ENCODE measurements at regions not wholly inside any gene's neighbourhood (a gene's known extent, or its start where the extent isn't known, plus 50 kb on each side); places are given as distances from the start of the nearest gene placed in this dataset.
"Not testable (repeated sequence)": the region's sequence is repeated elsewhere in the genome, so short reads cannot be mapped to it uniquely, and the experiment has no call there.

DNA sequence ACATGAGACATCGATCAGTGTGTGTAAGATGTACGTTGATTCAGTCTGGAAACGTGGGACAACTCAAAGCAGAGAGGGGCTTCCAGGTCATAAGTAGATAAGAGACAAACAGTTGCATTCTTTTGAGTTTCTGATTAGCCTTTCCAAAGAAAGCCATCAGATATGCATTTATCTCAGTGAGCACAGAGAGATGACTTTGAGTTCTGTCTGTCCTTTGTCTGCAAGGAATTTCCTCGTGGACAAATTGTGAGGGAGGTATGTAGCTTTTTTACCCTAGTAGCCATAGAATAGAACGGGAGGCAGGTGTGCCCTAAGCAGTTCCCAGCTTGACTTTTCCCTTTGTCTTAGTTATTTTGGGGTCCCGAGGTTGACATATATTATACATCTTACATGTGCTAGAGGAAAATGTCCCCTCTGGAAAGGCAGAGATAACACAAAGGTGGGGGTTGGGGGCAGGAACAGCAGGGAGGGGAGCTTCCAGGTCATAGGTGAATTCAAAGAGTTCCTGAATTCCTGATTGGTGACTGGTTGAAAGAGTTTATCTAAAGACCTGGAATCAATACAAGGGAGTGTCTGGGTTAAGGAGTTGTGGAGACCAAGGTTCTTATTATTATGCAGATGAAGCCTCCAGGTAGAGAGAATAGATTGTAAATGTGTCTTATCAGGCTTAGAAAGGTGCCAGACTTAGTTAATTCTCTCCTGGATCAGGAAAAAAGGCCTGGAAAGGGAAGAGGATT lies 237.0 kb downstream of the NFATC2 start:
- no peak for DNase-seq (ENCODE audit: low read depth)

DNA sequence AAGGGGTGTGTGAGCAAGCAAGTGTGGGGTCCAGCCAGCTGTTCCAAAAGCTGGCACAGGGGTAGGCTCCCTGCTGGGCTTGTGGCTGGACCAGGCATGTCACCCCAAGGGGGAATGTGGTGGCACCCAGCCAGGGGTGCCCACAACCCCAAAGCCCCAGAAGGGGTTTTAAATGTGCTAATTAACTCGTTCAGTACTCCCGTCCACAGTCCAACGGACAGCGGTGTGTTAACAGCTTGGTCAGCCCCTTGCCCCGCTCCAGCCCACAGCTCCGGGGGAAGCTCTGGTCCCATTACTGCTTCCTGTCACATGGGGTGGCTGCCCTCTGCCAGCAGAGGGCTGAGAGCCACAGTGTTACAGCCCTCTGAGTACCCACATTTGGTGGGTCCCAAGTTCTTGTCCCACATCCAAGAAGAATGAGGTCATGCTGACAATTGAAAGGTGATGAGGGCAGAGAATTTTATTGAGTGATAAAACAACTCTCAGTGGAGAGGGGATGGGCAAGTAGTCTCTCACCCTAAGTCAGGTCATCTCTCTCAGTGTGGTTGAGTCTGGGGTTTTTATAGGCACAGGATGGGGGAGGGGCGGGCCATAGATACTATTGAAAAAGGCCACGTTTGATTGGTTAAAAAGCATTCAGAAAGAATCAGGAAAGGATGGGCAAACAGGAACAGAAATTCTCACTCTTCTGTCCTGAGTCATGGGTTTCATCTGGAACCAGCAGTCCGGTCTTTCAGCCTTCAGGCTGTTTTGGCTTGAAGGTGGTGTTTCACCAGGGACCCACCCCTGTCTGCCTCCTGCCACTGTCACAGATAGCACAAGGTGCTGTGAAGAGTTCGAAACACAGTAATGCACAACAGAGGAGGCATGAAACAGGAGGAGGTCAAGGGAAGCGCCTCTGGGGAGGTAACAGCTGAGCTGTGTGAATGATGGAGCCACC lies 238.5 kb downstream of the NFATC2 start:
- no peak for DNase-seq (ENCODE audit: low read depth)

DNA sequence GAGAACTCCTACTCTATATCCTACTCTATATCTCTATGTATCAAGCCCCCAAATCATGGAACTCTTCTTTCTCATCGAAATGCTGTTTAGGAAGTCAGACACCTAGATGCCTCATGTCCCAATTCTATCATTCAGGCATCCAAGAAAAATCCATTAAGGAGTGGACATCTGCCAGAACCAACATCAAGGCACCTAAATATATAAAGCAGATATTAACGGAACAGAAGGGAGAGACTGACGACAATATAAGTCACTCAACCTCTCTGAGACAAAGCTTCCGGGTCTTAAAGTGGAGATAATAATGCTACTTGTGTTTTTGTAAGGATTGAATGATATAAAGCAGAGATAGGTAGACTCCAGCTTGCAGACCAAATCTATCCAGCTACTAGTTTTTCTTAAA lies 241.5 kb downstream of the NFATC2 start:
- DNase-seq (ENCODE audit: low read depth), result no peak

DNA sequence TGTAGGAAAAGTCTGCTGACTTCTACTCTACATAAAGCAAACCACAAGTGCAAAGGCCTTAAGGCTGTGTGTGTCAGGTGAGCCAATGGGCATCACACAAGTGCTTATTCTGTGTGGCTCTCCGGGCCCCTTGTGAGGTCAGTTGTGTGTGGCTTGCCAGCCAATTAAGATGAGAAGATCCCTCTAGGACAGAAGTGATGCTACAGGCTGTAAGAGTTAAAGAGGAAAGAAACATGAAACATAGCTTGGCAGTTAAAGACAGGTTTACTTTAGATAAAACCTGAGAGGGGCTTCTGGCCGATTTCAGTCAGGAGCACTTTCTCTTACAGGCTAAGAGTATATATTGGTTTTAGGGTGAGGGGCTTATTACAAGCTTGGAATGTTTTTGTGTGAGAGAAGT lies 242.4 kb downstream of the NFATC2 start:
- DNase-seq (ENCODE audit: low read depth), result no peak

DNA sequence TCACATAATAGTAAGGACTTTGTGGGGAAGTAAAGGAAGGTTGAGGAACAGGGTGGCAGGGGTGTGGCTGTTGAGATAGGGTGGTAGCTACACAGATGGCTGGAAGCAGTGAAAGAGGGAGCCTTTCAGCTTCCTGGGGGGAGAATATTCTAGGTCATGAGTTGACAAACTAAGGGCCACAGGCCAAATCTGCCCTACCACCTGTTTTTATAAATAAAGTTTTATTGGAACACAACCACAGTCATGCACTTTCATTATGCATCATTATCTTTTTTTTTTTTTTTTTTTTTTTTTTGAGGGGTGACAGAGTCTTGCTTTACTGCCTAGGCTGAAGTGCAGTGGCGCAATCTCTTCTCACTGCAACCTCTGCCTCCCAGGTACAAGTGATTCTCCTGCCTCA lies 243.1 kb downstream of the NFATC2 start:
- DNase-seq (ENCODE audit: low read depth), result no peak

DNA sequence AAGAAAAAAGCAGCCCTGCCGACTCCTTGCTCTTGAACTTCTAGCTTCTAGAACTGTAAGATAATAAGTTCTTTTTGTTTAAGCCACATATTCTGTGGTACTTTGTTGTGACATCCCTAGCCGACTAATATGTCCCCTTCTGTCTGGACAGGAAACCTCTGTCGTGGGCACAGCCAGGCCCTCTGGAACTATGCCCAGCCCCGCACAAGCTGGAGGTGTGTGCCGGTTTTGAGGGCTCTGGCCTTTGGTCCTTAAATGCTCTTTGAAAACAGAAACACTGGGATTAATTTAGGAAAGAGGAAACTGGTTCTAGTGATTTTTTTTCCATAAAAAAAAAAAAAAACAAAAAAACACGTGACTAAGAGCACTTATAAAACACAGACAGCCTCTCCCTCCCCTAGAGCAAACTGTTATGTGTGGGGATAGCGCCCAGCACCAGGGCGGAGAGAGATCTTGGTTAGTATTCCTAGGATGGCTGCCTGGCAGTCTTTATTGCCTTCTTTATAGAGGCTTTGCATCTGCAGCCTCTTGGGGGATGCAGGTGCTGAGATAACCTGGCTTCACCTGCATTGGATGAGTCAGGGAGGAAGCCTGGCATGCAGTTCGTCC lies 244.3 kb downstream of the NFATC2 start:
- DNase-seq (ENCODE audit: low read depth), result no peak

DNA sequence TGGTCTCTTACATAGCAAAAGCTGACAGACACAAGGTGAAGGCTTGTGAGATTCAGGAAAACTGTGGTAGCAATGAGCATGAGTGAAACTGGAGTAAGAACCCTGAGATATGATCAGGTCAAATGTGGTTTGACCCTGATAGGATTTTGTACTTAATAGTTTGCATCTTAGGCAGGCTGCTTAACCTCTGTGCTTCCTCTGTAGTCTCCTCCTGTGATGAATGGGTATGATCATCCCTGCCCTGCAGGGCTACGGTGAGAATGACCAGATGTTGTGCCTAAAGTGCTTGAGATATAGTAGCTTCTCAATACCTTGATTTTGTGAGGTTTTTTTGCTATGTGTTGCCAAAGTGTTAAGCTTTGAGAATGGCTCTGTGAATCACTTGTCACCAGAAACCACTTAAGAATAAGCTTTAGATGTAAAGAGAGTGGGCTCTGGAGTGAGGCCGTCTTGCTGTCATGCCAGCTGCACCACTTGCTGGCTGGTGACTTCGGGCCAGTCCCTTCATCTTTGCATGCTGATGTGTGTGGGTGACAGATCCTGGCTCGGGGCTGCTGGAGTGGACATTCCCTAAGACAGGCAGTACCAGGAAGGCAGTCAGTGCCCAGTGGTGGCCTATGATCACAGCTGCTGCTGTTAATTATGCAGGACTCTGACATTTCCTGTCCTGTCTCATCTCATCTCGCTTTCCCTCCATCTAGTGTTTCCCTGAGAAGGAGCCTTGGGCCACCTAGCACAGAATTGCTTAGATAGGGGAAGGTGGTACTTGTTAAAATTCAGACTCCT lies 254.7 kb downstream of the NFATC2 start:
- DNase-seq (ENCODE audit: low read depth), result no peak

DNA sequence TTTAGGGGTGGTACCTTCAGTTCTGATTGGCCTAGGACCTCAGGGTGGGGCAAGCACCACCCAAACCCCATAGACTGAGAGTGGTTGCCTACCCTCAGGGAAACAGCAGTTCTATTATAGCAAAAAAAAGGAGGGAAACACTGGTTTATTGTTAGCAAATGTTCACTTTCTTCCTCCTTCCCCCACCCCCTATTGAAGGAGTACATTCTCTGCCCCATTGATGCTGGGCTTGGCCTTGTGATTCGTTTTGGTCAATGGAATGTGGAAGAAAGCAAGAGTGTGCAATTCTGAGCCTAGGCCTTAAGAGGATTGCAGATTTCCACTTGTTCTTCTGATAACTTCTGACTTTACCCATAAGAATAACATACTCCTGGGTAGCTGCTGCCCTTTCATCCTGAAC lies 255.8 kb downstream of the NFATC2 start:
- no peak for DNase-seq (ENCODE audit: low read depth)

DNA sequence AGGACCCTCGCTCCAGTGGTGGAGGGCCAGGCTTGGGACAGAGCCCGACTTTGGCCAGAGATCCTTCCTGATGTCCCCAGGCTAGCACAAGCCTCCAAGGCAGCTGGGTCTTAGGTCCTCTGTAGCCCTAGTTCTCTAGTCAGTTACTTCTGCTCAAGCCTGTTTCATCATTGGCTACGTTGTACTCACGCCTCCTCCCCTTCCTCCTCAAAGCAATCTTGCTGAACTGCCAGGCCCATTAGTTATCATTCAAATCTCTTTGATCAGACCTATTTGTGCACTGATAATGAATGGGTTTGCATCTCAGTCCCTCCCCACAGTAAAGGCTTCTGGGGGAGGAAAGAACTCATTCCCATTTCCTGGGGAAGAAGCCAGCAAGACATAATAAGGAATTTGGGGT lies 256.8 kb downstream of the NFATC2 start:
- DNase-seq (ENCODE audit: low read depth), result no peak

DNA sequence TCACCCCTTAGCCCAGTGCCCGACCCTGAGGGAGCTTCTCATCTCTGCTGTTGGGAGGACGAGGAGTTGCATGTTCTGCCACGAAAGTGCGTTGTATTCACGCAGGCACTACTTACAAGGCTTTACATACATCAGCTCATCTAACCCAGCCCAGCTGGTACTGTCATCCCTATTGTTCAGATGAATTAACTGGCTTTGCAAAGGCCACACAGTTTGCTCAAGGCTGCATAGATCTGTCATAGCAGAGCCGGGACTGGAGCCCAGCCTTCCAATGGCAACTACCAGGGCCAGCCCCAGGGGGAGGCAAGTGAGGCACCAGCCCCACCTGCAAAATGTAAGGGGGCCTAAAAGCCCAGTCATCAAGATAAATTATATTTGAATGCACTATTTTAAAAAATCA lies 257.6 kb downstream of the NFATC2 start:
- DNase-seq (ENCODE audit: low read depth), result no peak

DNA sequence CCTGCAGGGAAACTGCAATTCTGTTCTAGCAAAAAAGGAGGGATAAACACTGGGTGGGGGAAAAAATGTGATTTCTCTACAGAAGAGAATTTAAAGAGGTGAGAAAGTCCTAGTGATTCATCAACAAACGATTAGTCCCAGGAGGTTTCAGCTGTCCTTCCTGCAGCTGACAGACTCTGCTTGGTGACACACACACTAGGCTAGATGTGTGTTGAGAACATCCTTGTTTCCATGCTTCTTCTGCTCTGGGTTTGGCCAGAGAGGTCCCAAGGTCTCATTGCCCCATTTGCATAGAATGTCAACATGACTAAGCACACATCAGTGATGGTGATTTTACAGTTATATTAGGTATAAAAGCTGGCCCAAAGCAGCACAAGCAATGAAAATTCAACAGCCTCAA lies 258.3 kb downstream of the NFATC2 start:
- peak; percentile 26 for DNase-seq (ENCODE audit: low read depth)

DNA sequence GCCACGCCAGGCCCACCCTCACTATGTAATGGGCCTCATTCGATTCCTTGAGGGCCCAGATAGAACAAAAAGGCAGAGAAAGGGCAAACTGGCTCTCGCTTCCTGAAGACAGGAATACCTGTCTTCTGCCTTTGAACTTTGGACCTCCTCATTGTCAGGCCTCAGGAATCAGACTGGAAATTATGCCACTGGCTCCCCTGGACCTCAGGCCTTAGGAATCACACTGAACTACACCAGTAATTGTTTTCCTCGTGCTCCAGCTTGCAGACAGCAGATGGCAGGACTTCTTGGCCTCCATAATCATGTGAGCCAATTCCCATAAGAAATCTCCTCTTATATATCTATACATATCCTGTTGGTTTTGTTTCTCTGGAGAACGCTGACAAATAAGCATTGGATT lies 258.6 kb upstream of the KCNG1 start:
- no peak for DNase-seq (ENCODE audit: low read depth)

DNA sequence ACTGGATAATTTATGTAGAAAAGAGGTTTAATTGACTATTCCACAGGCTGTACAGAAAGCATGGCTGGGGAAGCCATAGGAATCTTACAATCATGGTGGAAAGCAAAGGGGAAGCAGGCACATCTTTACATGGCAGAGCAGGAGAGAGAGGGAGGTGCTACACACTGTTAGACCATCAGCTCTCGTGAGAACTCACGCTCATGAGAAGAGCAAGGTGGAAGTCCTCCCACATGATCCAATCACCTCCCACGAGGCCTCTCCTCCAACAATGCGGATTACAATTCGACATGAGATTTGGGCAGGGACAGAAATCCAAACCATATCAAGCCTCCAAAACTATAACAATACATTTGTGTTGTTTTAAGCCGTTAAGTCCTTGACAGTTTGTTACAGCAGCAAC lies 257.1 kb upstream of the KCNG1 start:
- no peak for DNase-seq (ENCODE audit: low read depth)

DNA sequence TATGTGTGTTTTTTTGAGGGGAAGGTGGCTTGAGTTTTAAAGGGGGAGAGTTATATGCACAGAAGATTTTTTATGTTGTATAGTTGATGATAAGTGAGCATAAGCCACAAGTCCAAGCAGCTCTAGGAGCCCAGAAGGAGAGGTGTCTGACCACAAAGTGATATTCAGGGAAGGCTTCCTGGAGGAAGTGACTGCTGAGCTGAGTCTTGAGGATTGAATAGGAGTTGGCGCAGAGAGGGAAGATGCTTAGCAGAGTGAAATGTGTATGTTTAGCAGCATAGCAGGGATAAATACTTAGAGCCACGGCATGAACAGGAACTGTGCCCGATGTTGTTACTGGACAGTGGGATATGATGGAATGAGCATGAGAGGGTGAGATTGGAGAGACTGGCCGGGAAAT lies 255.1 kb upstream of the KCNG1 start:
- no peak for DNase-seq (ENCODE audit: low read depth)

DNA sequence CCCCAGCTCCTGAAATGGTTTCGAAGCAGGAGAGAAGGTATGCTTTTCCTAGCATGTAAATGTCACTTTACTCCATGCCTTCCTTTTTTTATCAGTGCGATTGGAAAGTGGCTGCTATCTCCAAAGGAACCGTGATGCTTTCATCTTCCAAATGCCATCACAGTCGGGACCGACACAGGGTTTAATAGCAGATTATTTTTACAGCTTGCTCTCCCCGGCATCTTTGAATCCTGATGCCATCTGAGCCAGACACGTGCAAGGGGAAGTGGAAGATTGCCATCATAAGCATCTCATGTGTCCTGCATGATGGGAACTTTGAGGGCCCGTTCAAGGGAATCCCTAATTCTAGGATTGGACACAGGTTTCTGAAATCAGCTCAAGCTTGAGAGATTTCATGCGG lies 253.4 kb upstream of the KCNG1 start:
- peak; percentile 27 for DNase-seq (ENCODE audit: low read depth)

DNA sequence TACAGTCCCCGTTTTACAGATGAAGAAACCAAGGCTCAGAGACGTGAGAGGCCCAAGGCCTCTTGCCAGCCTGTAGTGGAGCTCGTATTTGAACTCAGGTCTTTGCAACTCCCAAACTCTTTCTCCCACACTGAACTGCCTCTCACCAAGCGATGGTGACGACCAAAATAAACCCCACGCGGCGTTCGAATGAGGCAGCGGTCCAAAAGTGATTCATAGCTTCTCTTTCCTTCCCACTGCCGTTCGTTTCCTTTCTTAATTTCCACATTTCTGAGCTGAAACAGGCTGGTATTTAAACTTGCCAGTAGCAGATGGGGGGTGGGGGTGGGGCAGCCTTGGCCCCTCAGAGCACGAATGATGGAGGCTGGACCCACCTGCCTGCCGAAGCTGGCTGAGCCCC lies 252.9 kb upstream of the KCNG1 start:
- peak; percentile 80 for DNase-seq (ENCODE audit: low read depth)

DNA sequence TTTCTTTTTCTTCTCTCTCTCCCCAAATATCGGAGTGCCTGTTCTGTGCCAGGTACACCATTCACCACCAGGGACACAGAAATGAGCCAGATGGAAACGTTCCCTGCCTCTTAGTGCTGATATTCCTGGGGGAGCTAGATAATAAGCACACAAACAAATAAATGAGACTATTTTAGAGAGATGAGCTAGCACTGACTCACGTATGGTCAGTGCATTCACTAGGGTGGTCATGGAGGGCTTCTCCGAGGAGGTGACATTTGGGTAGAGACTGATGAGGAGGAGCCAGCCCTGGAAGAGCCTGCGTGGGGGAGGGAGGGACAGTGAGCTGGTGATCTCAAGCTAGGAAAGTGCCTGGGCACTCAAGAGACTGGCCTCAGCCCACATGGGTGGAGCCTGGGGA lies 252.3 kb upstream of the KCNG1 start:
- DNase-seq (ENCODE audit: low read depth), result no peak

DNA sequence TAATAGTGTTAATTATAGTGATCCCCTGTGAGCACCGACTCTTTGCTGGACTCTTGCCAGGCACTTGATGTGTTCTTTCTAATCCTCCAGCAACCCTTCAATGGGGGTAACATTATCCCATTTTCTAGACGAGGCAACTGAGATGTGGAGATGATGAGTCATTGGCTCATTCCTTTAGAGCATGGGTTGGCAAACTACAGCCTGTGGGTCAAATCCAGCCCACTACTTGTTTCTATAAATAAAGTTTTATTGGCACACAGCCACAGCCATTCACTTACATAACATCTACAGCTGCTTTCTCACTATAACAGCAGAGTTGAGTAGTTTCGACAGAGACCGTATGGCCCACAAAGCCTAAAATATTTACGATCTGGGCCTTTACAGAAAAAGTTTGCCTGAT lies 249.5 kb upstream of the KCNG1 start:
- peak; percentile 83 for DNase-seq (ENCODE audit: low read depth)

DNA sequence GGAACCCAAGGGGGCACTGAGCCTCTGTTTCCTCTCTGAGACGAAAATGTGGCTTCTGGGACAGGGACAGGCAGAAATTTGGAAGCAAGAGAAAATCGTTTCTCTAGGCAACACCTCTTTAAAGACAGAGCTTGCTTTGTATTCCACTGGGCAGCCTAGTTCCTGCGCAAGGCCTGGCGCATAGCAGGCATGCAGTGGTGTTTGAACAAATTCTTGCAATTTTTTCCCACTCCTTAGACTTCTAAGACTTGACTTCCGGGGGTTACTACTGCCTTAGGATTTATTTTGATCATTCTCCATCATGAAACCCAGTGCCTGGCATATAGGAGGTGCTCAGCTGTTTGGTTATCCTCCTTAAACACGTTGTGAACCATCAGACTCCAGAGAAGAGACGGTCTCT lies 249.0 kb upstream of the KCNG1 start:
- DNase-seq (ENCODE audit: low read depth), result no peak

DNA sequence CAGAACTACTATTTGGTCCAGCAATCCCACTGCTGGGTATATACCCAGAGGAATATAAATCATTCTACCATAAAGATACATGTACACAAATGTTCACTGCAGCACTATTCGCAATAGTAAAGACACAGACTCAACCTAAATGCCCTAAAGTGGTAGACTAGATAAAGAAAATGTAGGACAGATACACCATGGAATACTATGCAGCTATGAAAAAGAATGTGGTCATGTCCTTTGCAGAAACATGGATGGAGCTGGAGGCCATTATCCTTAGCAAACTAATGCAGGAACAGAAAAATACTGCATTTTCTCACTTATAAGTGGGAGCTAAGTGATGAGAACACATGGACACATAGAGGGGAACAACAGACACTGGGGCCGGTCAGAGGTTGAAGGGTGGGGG lies 248.4 kb upstream of the KCNG1 start:
- DNase-seq (ENCODE audit: low read depth), result not testable (repeated sequence)

DNA sequence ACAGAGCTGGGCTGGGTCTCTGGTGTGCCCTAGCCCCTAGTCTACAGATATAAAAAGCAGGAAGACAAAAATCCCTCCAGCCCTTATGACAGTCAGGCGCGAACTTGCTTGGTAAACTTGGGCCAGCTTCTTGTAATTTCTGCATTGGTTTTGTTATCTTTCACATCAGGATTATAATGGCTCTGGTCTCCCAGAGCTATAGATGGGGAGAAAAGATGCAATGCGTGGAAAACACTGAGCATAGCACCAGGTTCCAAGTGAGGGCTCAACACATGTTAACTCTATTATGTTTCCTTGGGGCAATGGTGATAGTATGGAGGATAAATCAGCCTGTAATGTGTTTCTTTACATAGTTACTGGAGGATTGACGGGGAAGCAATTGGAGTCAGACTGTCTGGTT lies 246.8 kb upstream of the KCNG1 start:
- DNase-seq (ENCODE audit: low read depth), result no peak

DNA sequence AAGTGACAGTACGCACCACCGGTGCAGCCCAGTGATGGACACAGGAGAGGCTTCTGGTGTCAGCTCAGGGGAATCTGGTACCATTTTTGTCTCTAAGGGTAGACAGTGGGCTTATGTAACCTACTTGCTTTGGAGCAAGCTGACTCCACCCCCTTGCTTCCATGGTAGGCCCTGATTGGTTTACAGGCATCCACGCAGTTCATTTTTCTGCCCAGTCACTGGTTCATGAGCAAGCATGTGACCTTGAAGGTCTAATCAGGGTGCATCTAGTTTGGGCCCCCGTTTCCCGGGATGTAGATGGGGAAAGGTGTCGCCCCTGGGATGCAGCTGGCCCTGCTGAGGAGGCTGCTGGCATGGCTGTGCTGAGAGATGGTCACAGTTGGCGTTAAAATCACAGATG lies 244.8 kb upstream of the KCNG1 start:
- DNase-seq (ENCODE audit: low read depth), result no peak
